Prostate gland (tissue), 2 donors: ENCODE measurements at regions not wholly inside any gene's neighbourhood (a gene's known extent, or its start where the extent isn't known, plus 50 kb on each side); places are given as distances from the start of the nearest gene placed in this dataset.

Source experiments
- CTCF ChIP-seq, 4 experiments: fragments of 200-600 bp in 2 of 4; fragments of 450-650 bp in 2 of 4; sonication (generic) in 2 of 4; IDR thresholded peaks; 1 replicate in 3 of 4; 2 replicates in 1 of 4; pipeline ENCODE4 v1.5.1; 2016 to 2019; ENCODE audit warnings: antibody characterized with exemption in 4 of 4, mild to moderate bottlenecking in 2 of 4, moderate library complexity in 2 of 4
- POLR2A ChIP-seq: fragments of 450-650 bp; IDR thresholded peaks from one replicate; pipeline ENCODE4 v1.6.1; 2016; ENCODE audit warnings: antibody characterized with exemption, mild to moderate bottlenecking

- TF ChIP-seq POLR2A: no peak
- no peak for TF ChIP-seq CTCF (IDR thresholded peaks at IDR 0.05)
Observed at GRCh38 chr6:78607189-78607588, 260.2 kb upstream of the IRAK1BP1 start.
